CD14-positive monocyte (primary cell): ENCODE measurements at regions not wholly inside any gene's neighbourhood (a gene's known extent, or its start where the extent isn't known, plus 50 kb on each side); places are given as distances from the start of the nearest gene placed in this dataset.

Experiments
- DNase-seq, 3 donors: peaks; one replicate each; pipeline ENCODE4 v3.0.0-alpha.2; 2011 to 2022
- H2AFZ ChIP-seq: 2 replicates; pipeline ENCODE4 v1.6.0; 2012; ENCODE audit warnings: mild to moderate bottlenecking, low read depth, low read length, inconsistent platforms; ENCODE audit not compliant: insufficient read depth, poor library complexity, severe bottlenecking
- H3K27ac ChIP-seq, 2 donors: 1 replicate in 1 of 2; 2 replicates in 1 of 2; pipeline ENCODE4 v1.5.1; 2012 to 2013; ENCODE audit warnings: low read length in 2 of 2, control low read depth in 1 of 2, inconsistent platforms in 1 of 2, low read depth in 1 of 2, mild to moderate bottlenecking in 1 of 2
- H3K27me3 ChIP-seq, 2 donors: one replicate each; pipeline versions ENCODE4 v1.6.0 to v1.6.1; 2011 to 2013; ENCODE audit warnings: low read length in 2 of 2; ENCODE audit not compliant: control insufficient read depth in 2 of 2, insufficient read depth in 2 of 2
- H3K36me3 ChIP-seq, 2 donors: replicated peaks in 1 of 2; 1 replicate in 1 of 2; 2 replicates in 1 of 2; pipeline versions ENCODE4 v1.5.1 to v1.6.1; 2012 to 2013; ENCODE audit warnings: low read length in 2 of 2, control low read depth in 1 of 2, inconsistent platforms in 1 of 2, mild to moderate bottlenecking in 1 of 2; ENCODE audit not compliant: insufficient read depth in 2 of 2, control insufficient read depth in 1 of 2
- H3K4me1 ChIP-seq, 2 donors: 1 replicate in 1 of 2; 2 replicates in 1 of 2; pipeline versions ENCODE4 v1.5.1 to v1.6.1; 2012 to 2013; ENCODE audit warnings: low read length in 2 of 2, control low read depth in 1 of 2, inconsistent platforms in 1 of 2, mild to moderate bottlenecking in 1 of 2, moderate library complexity in 1 of 2; ENCODE audit not compliant: insufficient read depth in 2 of 2, control insufficient read depth in 1 of 2
- H3K4me2 ChIP-seq: replicated peaks from 2 replicates; pipeline ENCODE3; 2012; ENCODE audit warnings: low read length, moderate library complexity, mild to moderate bottlenecking; ENCODE audit not compliant: poor library complexity, severe bottlenecking; ENCODE audit errors: extremely low read depth
- H3K4me3 ChIP-seq, 3 experiments: fragments of 200-600 bp in 1 of 3; sonication (generic) in 1 of 3; replicated peaks in 1 of 3; 1 replicate in 2 of 3; 2 replicates in 1 of 3; pipeline ENCODE4 v1.5.1; 2011 to 2013; ENCODE audit warnings: low read length in 3 of 3, mild to moderate bottlenecking in 3 of 3, control low read depth in 2 of 3, low read depth in 2 of 3, inconsistent platforms in 1 of 3, moderate library complexity in 1 of 3
- H3K79me2 ChIP-seq: 2 replicates; pipeline ENCODE4 v1.6.0; 2012; ENCODE audit warnings: mild to moderate bottlenecking, control low read depth, inconsistent platforms, low read length, moderate library complexity; ENCODE audit not compliant: insufficient read depth
- H3K9ac ChIP-seq: 2 replicates; pipeline ENCODE4 v1.6.0; 2017; ENCODE audit warnings: low read length, mild to moderate bottlenecking; ENCODE audit not compliant: insufficient read depth, poor library complexity, severe bottlenecking
- H3K9me3 ChIP-seq, 2 donors: replicated peaks in 1 of 2; 1 replicate in 1 of 2; 2 replicates in 1 of 2; pipeline versions ENCODE4 v1.5.1 to v1.6.1; 2012 to 2013; ENCODE audit warnings: low read length in 2 of 2, control low read depth in 1 of 2; ENCODE audit not compliant: control insufficient read depth in 1 of 2, insufficient read depth in 1 of 2
- H4K20me1 ChIP-seq: 2 replicates; pipeline ENCODE4 v1.6.0; 2012; ENCODE audit warnings: mild to moderate bottlenecking, low read length, control low read depth, moderate library complexity; ENCODE audit not compliant: insufficient read depth
- H3K27ac Mint-ChIP-seq, 7 donors: one replicate each; pipeline ENCODE4 v1.8.0; 2020; ENCODE audit warnings: mild to moderate bottlenecking in 7 of 7, mixed read lengths in 7 of 7, moderate library complexity in 6 of 7, inconsistent platforms in 2 of 7
- H3K27me3 Mint-ChIP-seq, 3 donors: one replicate each; pipeline ENCODE4 v1.8.0; 2021 to 2022; ENCODE audit warnings: low read depth in 3 of 3, mild to moderate bottlenecking in 3 of 3, mixed read lengths in 3 of 3, moderate library complexity in 3 of 3, inconsistent platforms in 1 of 3
- H3K36me3 Mint-ChIP-seq, 2 donors: one replicate each; pipeline ENCODE4 v1.8.0; 2020; ENCODE audit warnings: mixed read lengths in 2 of 2, inconsistent platforms in 1 of 2, mild to moderate bottlenecking in 1 of 2
- H3K4me1 Mint-ChIP-seq: one replicate; pipeline ENCODE4 v1.8.0; 2020; ENCODE audit warnings: mild to moderate bottlenecking, mixed read lengths
- H3K4me3 Mint-ChIP-seq, 2 donors: one replicate each; pipeline ENCODE4 v1.8.0; 2020; ENCODE audit warnings: mild to moderate bottlenecking in 2 of 2, mixed read lengths in 2 of 2, moderate library complexity in 1 of 2
- H3K9me3 Mint-ChIP-seq, 7 donors: one replicate each; pipeline ENCODE4 v1.8.0; 2020 to 2022; ENCODE audit warnings: mixed read lengths in 7 of 7, mild to moderate bottlenecking in 6 of 7, moderate library complexity in 6 of 7, inconsistent platforms in 2 of 7
- WGBS: methylation state at CpG from one replicate; pipeline ENCODE4 v1.1.5; 2013; ENCODE audit warnings: missing lambda C conversion rate; ENCODE audit not compliant: insufficient coverage; 5-methylcytosine and 5-hydroxymethylcytosine counted together
- intact Hi-C, 2 donors: fragments of 100-400 bp; cut with micrococcal nuclease; formaldehyde crosslinking; loops; one replicate each; pipeline versions ENCODE4 v1.15.0 to v1.15.1; 2023
- TF ChIP-seq, protein P1 (sequence below): fragments of 200-600 bp; IDR thresholded peaks from one replicate; pipeline ENCODE4 v1.8.0; 2022; ENCODE audit warnings: antibody characterized with exemption, mild to moderate bottlenecking

DNA sequence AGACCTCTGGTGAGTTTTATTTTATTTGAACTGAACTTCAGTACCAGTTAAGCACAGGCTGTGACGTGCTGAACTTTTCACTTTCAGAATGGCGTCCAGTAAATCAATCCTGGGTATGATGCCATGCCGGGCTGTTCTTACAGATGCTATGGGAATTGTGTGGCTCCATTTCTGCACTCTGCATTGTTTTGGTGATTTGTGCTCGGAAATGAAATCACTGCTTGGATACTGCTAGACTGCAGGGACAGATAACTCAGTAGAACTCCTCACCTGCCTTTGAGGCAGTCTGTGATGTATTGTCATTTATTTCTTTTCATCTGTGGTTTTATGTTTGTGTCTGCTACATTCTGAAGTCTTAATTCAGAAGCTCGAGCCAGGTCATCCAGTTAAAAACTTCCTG lies 172.7 kb downstream of the PTPN11 start:
- H3K4me3 Mint-ChIP-seq, result no peak overlapping the region
- 88% methylated on average over 4 of the region's 5 CpGs for WGBS
- no peak overlapping the region for H3K27ac Mint-ChIP-seq
- no peaks in the 10 kb centered on the region for H3K79me2 ChIP-seq
- no peak overlapping the region for H3K27ac ChIP-seq
- H3K9ac ChIP-seq, result no peak overlapping the region
- no peak overlapping the region for H3K4me2 ChIP-seq
- TF ChIP-seq, protein P1, sequence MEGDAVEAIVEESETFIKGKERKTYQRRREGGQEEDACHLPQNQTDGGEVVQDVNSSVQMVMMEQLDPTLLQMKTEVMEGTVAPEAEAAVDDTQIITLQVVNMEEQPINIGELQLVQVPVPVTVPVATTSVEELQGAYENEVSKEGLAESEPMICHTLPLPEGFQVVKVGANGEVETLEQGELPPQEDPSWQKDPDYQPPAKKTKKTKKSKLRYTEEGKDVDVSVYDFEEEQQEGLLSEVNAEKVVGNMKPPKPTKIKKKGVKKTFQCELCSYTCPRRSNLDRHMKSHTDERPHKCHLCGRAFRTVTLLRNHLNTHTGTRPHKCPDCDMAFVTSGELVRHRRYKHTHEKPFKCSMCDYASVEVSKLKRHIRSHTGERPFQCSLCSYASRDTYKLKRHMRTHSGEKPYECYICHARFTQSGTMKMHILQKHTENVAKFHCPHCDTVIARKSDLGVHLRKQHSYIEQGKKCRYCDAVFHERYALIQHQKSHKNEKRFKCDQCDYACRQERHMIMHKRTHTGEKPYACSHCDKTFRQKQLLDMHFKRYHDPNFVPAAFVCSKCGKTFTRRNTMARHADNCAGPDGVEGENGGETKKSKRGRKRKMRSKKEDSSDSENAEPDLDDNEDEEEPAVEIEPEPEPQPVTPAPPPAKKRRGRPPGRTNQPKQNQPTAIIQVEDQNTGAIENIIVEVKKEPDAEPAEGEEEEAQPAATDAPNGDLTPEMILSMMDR, result no peak
- H3K4me3 ChIP-seq, result no peak overlapping the region
- H3K36me3 Mint-ChIP-seq, result no peaks in the 10 kb centered on the region
- H2AFZ ChIP-seq, result no peak overlapping the region
- DNase-seq, result no peak
- H4K20me1 ChIP-seq, result no peaks in the 10 kb centered on the region
- peaks cover 5% of the 10 kb centered on the region for H3K4me1 Mint-ChIP-seq
- H3K9me3 ChIP-seq, result no peaks in the 10 kb centered on the region
- H3K27me3 Mint-ChIP-seq, result peaks cover 10 to 30% (median 13%) of the 10 kb centered on the region in 3 donors
- peaks cover 0 to 4% of the 10 kb centered on the region in 2 donors for H3K27me3 ChIP-seq
- H3K4me1 ChIP-seq, result peaks cover 3 to 4% of the 10 kb centered on the region in 2 donors
- H3K36me3 ChIP-seq, result no peaks in the 10 kb centered on the region
- H3K9me3 Mint-ChIP-seq, result peaks cover 3 to 9% (median 8%) of the 10 kb centered on the region in 7 donors
- intact Hi-C loops, result no loop called here

DNA sequence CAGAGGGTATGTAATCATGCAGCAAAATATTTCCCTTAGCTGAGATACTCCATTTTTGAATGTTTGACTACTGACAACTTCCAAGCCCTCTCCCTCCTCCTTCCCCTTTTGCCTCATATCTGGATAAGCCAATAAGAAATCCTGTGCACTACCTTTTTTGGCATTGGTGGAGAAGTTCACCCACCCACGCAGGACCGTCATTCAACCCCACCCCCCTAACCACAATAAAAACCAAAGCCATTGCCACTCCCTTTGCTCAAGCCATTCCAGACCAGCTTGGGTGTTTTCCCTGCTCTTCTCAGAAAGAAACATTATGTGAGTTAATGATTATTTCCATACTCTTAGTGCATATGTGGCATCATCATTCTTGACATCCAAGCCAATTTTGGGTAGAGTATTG lies 176.7 kb downstream of the PTPN11 start:
- Histone ChIP-seq H3K4me3 (no peak overlapping the region), H4K20me1 (no peaks in the 10 kb centered on the region), H3K27ac (no peak overlapping the region), H3K36me3 (no peaks in the 10 kb centered on the region), H2AFZ (no peak overlapping the region), H3K4me1 (peaks cover 36 to 37% of the 10 kb centered on the region in 2 donors), H3K27me3 (peaks cover 0 to 4% of the 10 kb centered on the region in 2 donors), H3K4me2 (no peak overlapping the region), H3K9ac (no peak overlapping the region), H3K9me3 (no peaks in the 10 kb centered on the region), H3K79me2 (no peaks in the 10 kb centered on the region)
- H3K36me3 Mint-ChIP-seq, result no peaks in the 10 kb centered on the region
- no peak overlapping the region for H3K27ac Mint-ChIP-seq
- TF ChIP-seq, protein P1, result no peak
- intact Hi-C loops, result no loop called here
- H3K9me3 Mint-ChIP-seq, result peaks cover 2 to 12% (median 7%) of the 10 kb centered on the region in 7 donors
- peaks cover 6 to 21% (median 8%) of the 10 kb centered on the region in 3 donors for H3K27me3 Mint-ChIP-seq
- H3K4me3 Mint-ChIP-seq, result no peak overlapping the region
- peaks cover 36% of the 10 kb centered on the region for H3K4me1 Mint-ChIP-seq
- peak in 2 of 3 donors; percentile 2 to 26 for DNase-seq
- no CpG with 5 or more reads among the region's 2 CpGs for WGBS
